Loucy (cell line): ENCODE measurements at regions not wholly inside any gene's neighbourhood (a gene's known extent, or its start where the extent isn't known, plus 50 kb on each side); places are given as distances from the start of the nearest gene placed in this dataset.

Experiments
- H2AFZ ChIP-seq: fragments of 200-600 bp; sonication (generic); 2 replicates; pipeline ENCODE4 v1.6.0; 2016; ENCODE audit warnings: antibody characterized with exemption, mild to moderate bottlenecking, low read length, moderate library complexity
- H3F3A ChIP-seq: fragments of 200-600 bp; 2 replicates; pipeline ENCODE4 v1.6.0; 2016; ENCODE audit warnings: antibody characterized with exemption, low read depth, mild to moderate bottlenecking
- H3K27me3 ChIP-seq: fragments of 200-600 bp; sonication (generic); 2 replicates; pipeline ENCODE4 v1.6.1; 2014; ENCODE audit warnings: low read length, mild to moderate bottlenecking; ENCODE audit not compliant: insufficient read depth, poor library complexity, severe bottlenecking
- H3K36me3 ChIP-seq: fragments of 200-600 bp; sonication (generic); 2 replicates; pipeline ENCODE4 v1.6.1; 2016; ENCODE audit warnings: low read length; ENCODE audit not compliant: insufficient read depth
- H3K4me1 ChIP-seq: fragments of 200-600 bp; sonication (generic); 2 replicates; pipeline ENCODE4 v1.5.1; 2014; ENCODE audit warnings: low read length, mild to moderate bottlenecking; ENCODE audit not compliant: insufficient read depth, poor library complexity, severe bottlenecking
- H3K4me2 ChIP-seq: fragments of 200-600 bp; sonication (generic); 2 replicates; pipeline ENCODE4 v1.6.0; 2014; ENCODE audit warnings: antibody characterized with exemption, low read length, low read depth, mild to moderate bottlenecking; ENCODE audit not compliant: poor library complexity, severe bottlenecking
- H3K4me3 ChIP-seq: fragments of 200-600 bp; sonication (generic); 2 replicates; pipeline ENCODE4 v1.5.1; 2014; ENCODE audit warnings: low read length, mild to moderate bottlenecking, mixed read lengths; ENCODE audit not compliant: poor library complexity, severe bottlenecking
- H3K79me2 ChIP-seq: fragments of 200-600 bp; sonication (generic); 2 replicates; pipeline ENCODE4 v1.6.1; 2014; ENCODE audit warnings: low read length; ENCODE audit not compliant: insufficient read depth
- H3K9ac ChIP-seq: fragments of 200-600 bp; sonication (generic); 2 replicates; pipeline ENCODE4 v1.6.0; 2014; ENCODE audit warnings: mild to moderate bottlenecking, low read depth, low read length, moderate library complexity; ENCODE audit not compliant: poor library complexity, severe bottlenecking
- H3K9me2 ChIP-seq: fragments of 200-600 bp; sonication (generic); replicated peaks from 2 replicates; pipeline ENCODE4 v1.6.1; 2016; ENCODE audit warnings: low read depth, low read length, mixed read lengths
- H3K9me3 ChIP-seq: fragments of 200-600 bp; sonication (generic); 2 replicates; pipeline ENCODE4 v1.6.1; 2014; ENCODE audit warnings: mild to moderate bottlenecking, antibody characterized with exemption, low read length, low read depth; ENCODE audit not compliant: insufficient read depth
- H4K20me1 ChIP-seq: fragments of 200-600 bp; sonication (generic); 2 replicates; pipeline ENCODE4 v1.6.0; 2014; ENCODE audit warnings: antibody characterized with exemption, low read length, mild to moderate bottlenecking; ENCODE audit not compliant: insufficient read depth, poor library complexity, severe bottlenecking
- CTCF ChIP-seq: fragments of 200-600 bp; sonication (generic); conservative IDR thresholded peaks from 2 replicates; pipeline ENCODE4 v1.5.1; 2014; ENCODE audit warnings: mild to moderate bottlenecking, antibody characterized with exemption, low read length
- EZH2phosphoT487 ChIP-seq: fragments of 200-600 bp; IDR thresholded peaks from 2 replicates; pipeline ENCODE4 v1.6.1; 2018; ENCODE audit warnings: antibody characterized with exemption, mild to moderate bottlenecking, moderate library complexity, borderline replicate concordance

GRCh38 chr18:64618390-64618789, 469.5 kb upstream of the LINC00305 start:
- no peaks in the 10 kb centered on the region for H3K4me1 ChIP-seq
- H3K27me3 ChIP-seq = no peaks in the 10 kb centered on the region
- no peaks in the 10 kb centered on the region for H3F3A ChIP-seq
- H3K79me2 ChIP-seq = no peaks in the 10 kb centered on the region
- no peaks in the 10 kb centered on the region for H3K36me3 ChIP-seq
- no peaks in the 10 kb centered on the region for H3K9me2 ChIP-seq
- TF ChIP-seq CTCF = no peak
- TF ChIP-seq EZH2phosphoT487 = no peak
- H2AFZ ChIP-seq = no peak overlapping the region
- no peaks in the 10 kb centered on the region for H4K20me1 ChIP-seq
- H3K9me3 ChIP-seq = no peaks in the 10 kb centered on the region
- H3K4me2 ChIP-seq = no peak overlapping the region
- no peak overlapping the region for H3K9ac ChIP-seq
- no peak overlapping the region for H3K4me3 ChIP-seq

- no peaks in the 10 kb centered on the region for H3K36me3 ChIP-seq
- H3K4me2 ChIP-seq = no peak overlapping the region
- no peak overlapping the region for H2AFZ ChIP-seq
- H3F3A ChIP-seq = no peaks in the 10 kb centered on the region
- no peaks in the 10 kb centered on the region for H3K9me3 ChIP-seq
- no peaks in the 10 kb centered on the region for H3K9me2 ChIP-seq
- H3K9ac ChIP-seq = no peak overlapping the region
- H3K79me2 ChIP-seq = no peaks in the 10 kb centered on the region
- no peaks in the 10 kb centered on the region for H3K4me1 ChIP-seq
- no peaks in the 10 kb centered on the region for H3K27me3 ChIP-seq
- H3K4me3 ChIP-seq = no peak overlapping the region
- TF ChIP-seq CTCF (no peak), EZH2phosphoT487 (no peak)
- no peaks in the 10 kb centered on the region for H4K20me1 ChIP-seq
Measured at GRCh38 chr18:64615021-64615420, 466.1 kb upstream of the LINC00305 start.

GRCh38 chr18:64614446-64614845, 465.6 kb upstream of the LINC00305 start:
- H2AFZ ChIP-seq = no peak overlapping the region
- H3K9ac ChIP-seq = no peak overlapping the region
- no peaks in the 10 kb centered on the region for H3F3A ChIP-seq
- H3K79me2 ChIP-seq = no peaks in the 10 kb centered on the region
- no peaks in the 10 kb centered on the region for H3K4me1 ChIP-seq
- H4K20me1 ChIP-seq = no peaks in the 10 kb centered on the region
- H3K36me3 ChIP-seq = no peaks in the 10 kb centered on the region
- no peaks in the 10 kb centered on the region for H3K9me3 ChIP-seq
- no peak overlapping the region for H3K4me3 ChIP-seq
- TF ChIP-seq EZH2phosphoT487 = no peak
- no peak for TF ChIP-seq CTCF
- no peaks in the 10 kb centered on the region for H3K27me3 ChIP-seq
- H3K4me2 ChIP-seq = no peak overlapping the region
- no peaks in the 10 kb centered on the region for H3K9me2 ChIP-seq
